ENCODE measurements at regions not wholly inside any gene's neighbourhood (a gene's known extent, or its start where the extent isn't known, plus 50 kb on each side); places are given as distances from the start of the nearest gene placed in this dataset.

DNA sequence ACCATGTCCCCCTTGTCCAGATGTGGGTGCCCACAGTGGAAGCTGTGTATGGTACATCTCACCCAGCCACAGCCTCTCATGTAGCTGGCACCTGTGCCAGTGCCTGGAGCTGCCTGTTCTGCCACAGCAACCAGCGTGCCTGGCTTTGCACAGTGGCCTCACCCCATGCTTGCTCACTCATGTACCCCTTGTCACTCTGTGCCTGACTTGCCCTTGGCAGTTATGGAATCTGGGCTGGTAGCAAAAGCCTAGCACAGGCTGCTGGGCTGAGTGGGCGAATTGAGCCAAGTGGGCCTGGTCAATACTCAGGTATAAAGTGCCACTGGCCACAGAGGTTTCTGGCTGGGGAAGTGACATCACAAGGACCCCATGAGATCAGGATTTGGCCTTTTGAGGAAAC is 264.2 kb downstream of the INSC start:
- H3T11ph ChIP-seq (ENCODE audit: low read length), result no peak overlapping the region
- no peaks in the 10 kb centered on the region for H3K27me3 Mint-ChIP-seq (ENCODE audit: low read depth)
- H3K14ac ChIP-seq (ENCODE audit: insufficient read depth, low read length), result no peak overlapping the region; the same call in 1 of the 2 replicates
- H4K91ac ChIP-seq (ENCODE audit: insufficient read length, low read depth, low read length), result no peak overlapping the region
- DNase-seq, result no peak
- H3K27ac Mint-ChIP-seq, result no peak overlapping the region
- no peak overlapping the region for H3K56ac ChIP-seq (ENCODE audit: insufficient read length, low read depth, low read length)
- no peak overlapping the region for H2AK5ac ChIP-seq (ENCODE audit: insufficient read length, low read length)
- H3K79me2 ChIP-seq (ENCODE audit: insufficient read depth, low read length), result no peaks in the 10 kb centered on the region
- H4K8ac ChIP-seq (replicated peaks; ENCODE audit: insufficient read length, low read depth, low read length), result no peak overlapping the region
- no peaks in the 10 kb centered on the region for H3K79me1 ChIP-seq (ENCODE audit: insufficient read depth, low read depth, low read length, poor library complexity, severe bottlenecking)
- H2AFZ ChIP-seq (ENCODE audit: low read length), result no peak overlapping the region
- no peak overlapping the region for H2BK120ac ChIP-seq (ENCODE audit: low read depth, low read length, poor library complexity, severe bottlenecking)
- no peak overlapping the region for H3K23ac ChIP-seq (ENCODE audit: insufficient read length, low read depth, low read length)
- no peaks in the 10 kb centered on the region for H3K4me1 ChIP-seq (ENCODE audit: insufficient read depth, low read length)
- H3K9me3 Mint-ChIP-seq, result peaks cover 11 to 18% of the 10 kb centered on the region in 2 experiments; a peak in 3 of 5 replicates
- no peak overlapping the region for H3K9ac ChIP-seq (ENCODE audit: extremely low read depth, insufficient read length, low read length)
- H3K36me3 Mint-ChIP-seq (ENCODE audit: insufficient read depth in 1 of 3, low read depth in 3 of 3), result peaks cover 0 to 12% (median 4%) of the 10 kb centered on the region in 3 experiments; a peak in 4 of 7 replicates
- H2BK20ac ChIP-seq (ENCODE audit: low read depth, low read length, poor library complexity, severe bottlenecking), result no peak overlapping the region
- WGBS (ENCODE audit: extremely low coverage, insufficient read length, low lambda C conversion rate), result no CpG with 5 or more reads among the region's 2 CpGs
- H3K27me3 ChIP-seq (ENCODE audit: insufficient read depth, low read length), result no peaks in the 10 kb centered on the region
- H3K9me3 ChIP-seq (ENCODE audit: control insufficient read depth, low read depth, low read length), result no peaks in the 10 kb centered on the region
- H3K4me1 Mint-ChIP-seq, result no peaks in the 10 kb centered on the region
- no peaks in the 10 kb centered on the region for H3K23me2 ChIP-seq (ENCODE audit: insufficient read length, low read depth, low read length, poor library complexity, severe bottlenecking)
- H3K4ac ChIP-seq (ENCODE audit: low read depth, low read length), result no peak overlapping the region
- no peak overlapping the region for H3K4me2 ChIP-seq (ENCODE audit: insufficient read depth, insufficient read length, low read length)
- no peak overlapping the region for H3K27ac ChIP-seq (ENCODE audit: insufficient read length, low read depth, low read length)
- no peak overlapping the region for H3K4me3 Mint-ChIP-seq
- no peak overlapping the region for H3K18ac ChIP-seq (ENCODE audit: insufficient read length, low read depth, low read length)
- no peaks in the 10 kb centered on the region for H4K20me1 ChIP-seq (ENCODE audit: control insufficient read depth, insufficient read depth, insufficient read length)
- no peak overlapping the region for H2BK15ac ChIP-seq (ENCODE audit: low read depth, low read length)
- no peak overlapping the region for H4K5ac ChIP-seq (ENCODE audit: insufficient read length, low read depth, low read length)
- no peak overlapping the region for H2BK12ac ChIP-seq (ENCODE audit: insufficient read length, low read depth, low read length)
- TF ChIP-seq CTCF (conservative IDR thresholded peaks at IDR 0.05), result no peak
- no peak overlapping the region for H2BK5ac ChIP-seq (ENCODE audit: insufficient read length, low read length)

Measured in H9 (cell line).